Stimulated activated CD4-positive, alpha-beta T cell treated with anti-CD3 and anti-CD28 coated beads, Interleukin-15, amount 100 ng/mL, for 24 hours (primary cell): ENCODE measurements at regions not wholly inside any gene's neighbourhood (a gene's known extent, or its start where the extent isn't known, plus 50 kb on each side); places are given as distances from the start of the nearest gene placed in this dataset.

ENCODE experiments used
- DNase-seq: peaks from one replicate; pipeline ENCODE4 v3.0.0-alpha.2; 2020

DNA sequence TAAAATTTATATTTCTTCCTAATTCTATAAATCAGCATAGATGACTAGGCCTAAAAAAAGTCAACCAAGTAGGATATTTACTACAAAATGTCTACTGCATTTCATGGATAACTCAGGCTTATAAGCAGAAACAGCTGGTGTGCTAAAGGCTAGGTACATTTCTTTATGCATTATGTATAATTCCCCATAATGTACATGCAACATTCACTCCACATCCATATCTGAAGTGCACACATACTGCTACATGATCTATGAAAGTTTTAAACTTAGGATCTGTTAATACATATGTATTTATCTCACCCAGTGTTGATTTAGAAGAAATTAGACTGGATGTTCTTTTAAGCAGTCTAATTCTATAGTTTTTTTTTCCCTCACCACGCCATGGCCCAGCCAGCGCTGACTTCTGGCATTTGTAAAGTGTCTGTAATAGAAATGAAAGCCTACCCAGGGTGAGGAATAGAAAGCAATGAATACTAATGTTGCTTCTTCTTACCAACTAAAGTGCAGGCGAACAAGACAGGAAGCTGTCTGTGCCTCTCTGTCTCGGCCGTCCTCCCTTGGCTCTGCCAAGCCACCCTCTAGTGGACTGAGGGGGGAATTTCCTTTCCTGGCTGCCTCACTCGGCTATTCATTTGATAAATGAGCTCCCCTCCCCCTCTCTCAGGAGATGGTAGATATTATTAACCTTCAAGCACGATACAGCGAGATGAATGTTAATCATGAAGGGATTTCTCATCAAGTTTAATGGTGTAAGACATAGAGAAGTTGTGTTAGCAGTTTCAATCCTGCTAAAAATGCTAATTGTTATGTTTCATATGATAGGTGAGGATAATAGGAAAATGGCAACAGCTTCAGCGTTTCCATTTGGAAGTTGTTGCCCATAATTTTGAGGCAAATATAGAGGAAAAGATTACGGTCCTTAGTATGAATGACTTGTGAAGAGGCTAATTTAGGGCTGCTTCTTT lies 384.5 kb downstream of the MTX2 start:
- DNase-seq: peak; percentile 51

DNA sequence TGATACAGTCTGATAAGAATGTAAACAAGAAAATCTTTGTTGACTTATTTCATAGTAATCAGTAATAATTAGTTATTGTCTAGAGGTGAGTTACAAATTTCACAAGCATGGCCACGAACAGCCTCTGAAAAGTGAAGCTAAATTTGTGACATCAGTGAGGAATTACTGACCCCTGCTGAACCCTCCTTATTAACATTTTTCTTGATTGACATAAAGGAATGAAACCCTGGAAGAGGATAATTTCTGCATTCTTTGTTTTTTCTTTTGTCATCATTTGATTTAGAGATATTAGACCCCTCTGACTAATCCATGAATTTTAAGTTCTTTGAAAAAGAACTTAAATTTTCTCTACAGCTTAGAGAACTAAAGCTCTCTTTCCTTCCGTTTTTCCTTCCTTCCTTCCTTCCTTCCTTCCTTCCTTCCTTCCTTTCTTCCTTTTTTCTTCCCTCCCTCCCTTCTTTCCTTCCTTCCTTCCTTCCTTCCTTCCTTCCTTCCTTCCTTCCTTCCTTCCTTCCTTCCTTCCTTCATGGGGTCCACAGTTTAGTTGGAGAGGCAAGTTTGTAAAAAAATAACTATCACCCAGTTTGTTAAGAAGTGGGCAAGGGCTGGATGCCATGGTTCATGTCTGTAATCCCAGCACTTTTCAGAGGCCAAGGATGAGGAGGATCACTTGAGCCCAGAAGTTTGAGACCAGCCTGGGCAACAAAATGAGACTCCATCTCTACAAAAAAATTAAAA lies 387.0 kb downstream of the MTX2 start:
- DNase-seq: no peak

DNA sequence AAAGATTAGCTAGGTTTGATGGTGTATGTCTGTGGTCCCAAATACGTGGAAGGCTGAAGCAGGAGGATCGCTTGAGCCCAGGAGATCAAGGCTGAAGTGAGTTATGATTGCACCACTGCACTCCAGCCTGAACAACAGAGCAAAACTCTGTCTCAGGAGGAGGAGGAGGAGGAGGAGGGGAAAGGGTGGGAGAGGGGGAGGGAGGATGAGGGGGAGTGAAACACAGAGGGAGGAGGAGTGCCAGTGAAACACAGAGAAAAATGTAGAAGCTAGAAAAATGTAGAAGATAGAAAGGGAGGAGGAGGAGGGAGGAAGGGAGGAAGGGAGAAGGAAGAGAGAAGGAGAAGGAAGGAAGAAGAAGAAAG lies 387.5 kb downstream of the MTX2 start:
- DNase-seq: no peak

DNA sequence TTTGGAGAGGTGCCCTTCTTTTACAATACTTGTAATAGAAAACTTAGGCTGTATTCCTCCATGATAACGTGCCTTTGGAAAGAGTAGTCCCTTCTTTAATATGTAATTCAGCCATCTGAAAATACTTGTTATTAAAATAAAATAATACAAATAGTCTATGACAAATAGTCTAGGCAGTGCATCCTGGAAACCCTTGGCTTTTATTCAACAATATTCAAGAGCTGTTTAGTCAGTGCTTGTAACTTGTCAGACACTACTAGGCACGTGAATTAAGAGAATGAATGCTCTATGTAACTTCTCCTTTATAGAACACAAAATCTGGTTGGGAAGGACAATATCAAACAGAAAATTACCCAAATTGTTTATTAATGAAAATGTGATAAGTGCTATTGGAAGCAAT lies 388.2 kb downstream of the MTX2 start:
- DNase-seq: no peak

DNA sequence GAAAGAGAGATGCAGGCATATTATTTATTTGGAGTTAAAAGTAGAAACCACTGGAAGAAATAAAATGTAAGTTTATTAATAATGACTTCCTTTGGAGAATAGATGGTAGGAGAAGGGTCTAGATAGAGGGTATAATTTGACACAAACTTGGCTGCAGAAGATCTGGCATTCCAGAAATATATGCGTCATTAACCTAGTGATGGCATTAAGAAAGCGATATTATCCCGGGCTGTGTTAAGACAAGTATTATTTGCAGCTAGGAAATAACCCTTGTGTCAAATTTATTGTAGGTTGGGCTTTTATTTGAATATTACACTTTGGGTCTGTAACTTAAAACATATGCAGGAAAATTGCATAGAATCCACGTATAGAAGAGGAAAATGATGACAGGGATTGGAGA lies 389.5 kb downstream of the MTX2 start:
- DNase-seq: no peak

DNA sequence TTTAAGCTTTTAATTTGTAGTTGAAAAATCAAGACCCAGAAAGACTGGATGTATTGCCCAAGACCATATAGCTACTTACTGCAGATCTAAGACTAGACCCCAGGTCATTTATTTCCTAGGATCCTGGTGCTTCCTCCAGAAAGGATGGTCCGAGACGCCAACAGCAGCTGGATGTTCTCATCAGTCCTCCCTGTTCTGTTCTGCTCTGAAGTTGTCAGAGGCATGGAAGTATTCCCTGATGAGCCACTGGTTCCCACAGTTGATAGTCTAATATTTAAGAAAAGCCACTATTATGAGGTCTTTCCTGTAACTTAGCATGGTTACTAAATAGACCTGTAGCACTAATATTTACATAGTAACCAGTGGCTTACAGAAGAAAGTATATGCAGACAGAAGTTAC lies 393.5 kb downstream of the MTX2 start:
- no peak for DNase-seq

DNA sequence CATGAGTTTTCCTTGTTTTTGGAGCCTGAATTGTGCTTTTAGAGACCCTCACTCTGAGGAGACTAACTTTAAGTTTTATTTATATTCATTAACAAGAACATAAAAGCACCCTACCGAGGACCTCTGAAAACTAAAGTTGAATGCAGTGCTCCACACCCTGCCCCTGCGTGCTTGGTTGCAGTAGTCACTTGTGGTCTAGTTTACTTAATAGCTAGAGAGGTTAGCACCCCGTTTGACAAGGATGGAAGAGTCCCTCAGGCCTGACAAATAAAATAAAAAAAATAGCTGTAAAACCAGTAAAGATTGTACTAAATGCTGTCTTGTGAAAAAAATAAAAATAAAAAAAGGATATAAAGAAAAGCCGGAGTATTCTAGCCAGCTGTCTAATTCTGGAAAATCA lies 395.2 kb downstream of the MTX2 start:
- no peak for DNase-seq

DNA sequence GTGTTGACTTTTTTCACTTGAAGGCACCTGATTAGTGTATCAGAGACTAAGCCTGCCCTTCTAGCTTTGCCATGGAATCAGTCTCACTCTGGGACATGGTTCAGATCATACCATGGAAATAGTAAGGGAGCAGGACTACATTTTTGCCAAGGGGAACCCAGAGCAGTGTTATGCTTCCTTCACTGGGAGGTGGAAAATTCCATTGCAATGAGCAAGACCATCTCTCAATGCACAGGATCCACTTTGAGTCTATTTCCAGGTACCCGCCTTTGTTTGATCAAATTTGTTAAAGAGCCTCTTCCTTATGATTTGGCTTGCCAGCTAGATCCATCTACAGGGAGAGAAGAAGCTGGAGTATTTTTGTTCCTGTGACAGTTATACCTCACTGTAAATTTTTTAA lies 395.8 kb downstream of the MTX2 start:
- no peak for DNase-seq

DNA sequence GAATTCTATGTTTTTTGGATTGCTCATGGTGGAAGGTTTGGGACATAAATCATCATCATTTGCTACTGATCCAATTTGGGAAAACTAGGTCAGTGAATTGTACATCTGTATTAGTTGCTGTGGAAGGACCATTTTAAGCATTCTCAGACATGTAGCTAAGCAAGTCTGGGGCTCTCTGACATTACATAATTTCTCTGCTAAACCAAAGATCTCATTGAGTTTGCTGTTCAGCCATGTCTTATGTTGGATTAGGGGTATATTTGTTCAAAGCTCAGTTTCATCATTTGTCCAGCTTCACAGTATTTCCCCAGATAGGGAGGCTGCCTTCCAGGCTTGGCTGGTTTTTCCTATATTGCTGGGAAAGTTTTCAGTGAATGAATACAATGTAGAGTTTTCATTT lies 399.7 kb downstream of the MTX2 start:
- no peak for DNase-seq

DNA sequence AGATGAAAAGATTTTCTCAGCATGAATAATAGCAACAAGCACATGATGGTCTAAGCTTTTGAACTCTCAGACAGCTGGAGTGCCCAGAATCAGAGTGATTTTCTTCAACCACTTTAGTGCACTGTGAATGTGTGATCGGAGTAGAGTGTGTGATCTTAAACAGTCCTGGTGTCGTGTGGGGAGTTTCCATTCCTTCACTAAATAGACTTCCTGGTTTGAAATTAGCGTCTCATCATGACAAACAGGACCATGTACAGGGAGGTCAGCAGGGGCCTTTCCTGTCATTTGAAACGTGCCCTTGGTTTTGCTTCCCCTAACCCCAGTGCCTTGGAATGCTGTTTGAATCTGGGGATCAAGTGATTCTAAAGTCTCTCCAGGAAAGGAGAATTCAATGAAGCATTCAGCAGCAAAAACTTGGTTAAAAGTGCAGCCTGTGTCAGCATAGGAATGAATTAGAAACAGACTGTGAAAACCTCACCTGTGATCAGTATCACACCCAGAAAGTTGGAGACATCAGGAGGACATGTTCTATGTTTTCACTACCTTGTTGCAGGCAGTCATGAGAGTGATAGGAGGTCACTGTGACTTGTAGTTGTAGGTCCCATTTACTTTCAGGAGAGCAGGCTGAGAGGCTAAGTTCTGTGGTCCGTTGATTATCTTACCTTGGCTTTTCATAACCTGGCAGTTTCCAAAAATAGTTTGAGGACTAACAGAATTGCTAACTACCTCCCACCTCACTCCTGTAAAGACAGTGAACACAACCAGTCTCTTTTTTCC lies 400.3 kb downstream of the MTX2 start:
- DNase-seq: no peak

DNA sequence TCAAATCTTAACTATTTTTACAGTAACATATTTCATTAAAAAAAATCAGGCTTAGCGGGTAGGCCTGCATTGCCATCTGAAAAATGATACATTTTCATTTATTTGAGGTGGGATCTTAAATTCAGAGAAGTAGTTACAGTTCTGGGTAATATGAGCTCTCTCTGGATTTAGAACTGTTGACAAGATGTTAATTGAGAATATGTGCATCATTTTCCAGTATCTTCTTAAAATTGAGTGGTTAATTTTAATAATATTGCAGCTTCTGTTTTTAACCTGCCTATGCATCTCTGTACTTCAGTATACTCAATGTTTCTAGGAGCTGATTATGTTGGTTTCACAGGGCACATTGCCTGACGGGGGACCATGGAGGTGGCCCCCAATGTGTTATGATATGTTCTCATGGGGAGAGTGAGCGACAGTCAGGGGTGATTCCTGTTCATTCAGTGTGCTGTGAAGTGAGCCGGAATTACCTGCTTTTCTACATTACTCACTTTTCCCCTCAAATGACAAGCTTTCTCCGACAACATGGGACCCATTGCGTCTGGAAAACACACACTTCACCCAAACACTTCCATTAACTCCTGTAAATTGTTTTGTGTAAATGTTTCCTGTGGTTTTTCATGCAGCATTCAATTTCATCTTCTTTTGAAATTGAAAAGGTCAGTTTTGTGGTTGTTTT lies 406.2 kb downstream of the MTX2 start:
- DNase-seq: no peak

DNA sequence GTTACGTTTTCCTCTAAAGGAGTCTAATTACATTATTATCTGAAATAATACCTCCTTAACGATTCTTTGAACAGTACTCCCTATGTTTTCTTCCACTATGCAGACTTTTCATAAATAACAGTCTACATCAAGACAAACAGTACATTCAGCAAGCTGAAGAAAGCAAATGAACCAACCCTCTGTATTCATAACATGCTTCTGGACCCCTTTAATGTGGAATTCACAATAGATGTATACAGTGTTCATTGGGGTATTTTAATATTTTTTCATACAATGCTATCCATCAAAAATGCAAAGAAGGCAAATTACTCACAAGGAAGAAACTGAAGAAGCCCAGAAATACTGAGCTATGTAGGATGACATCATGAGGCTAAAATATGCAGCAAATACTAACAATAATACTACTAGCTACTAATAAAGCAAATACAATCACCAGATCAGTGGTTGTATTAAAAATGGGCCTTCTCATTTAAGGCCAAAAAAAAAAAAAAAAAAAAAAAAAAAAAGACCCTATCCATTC lies 408.6 kb downstream of the MTX2 start:
- no peak for DNase-seq

DNA sequence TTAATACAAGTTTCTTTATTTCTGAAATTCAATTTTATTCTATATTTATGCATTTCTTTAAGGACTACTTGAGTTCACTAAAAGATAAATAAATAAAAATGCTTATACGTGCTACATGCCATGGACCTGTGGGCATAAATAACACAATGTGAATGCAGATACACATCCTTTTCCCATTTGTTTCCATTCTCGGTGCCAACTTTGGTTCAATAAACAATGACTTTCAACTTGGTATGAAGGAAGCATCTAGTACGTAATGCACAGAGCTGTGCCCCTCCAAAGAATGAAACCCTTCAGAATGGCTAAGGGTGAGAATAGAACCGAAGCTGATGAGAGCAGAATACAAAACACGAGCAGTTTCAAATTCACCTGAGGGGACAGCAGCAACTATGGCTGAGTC lies 409.3 kb downstream of the MTX2 start:
- no peak for DNase-seq

DNA sequence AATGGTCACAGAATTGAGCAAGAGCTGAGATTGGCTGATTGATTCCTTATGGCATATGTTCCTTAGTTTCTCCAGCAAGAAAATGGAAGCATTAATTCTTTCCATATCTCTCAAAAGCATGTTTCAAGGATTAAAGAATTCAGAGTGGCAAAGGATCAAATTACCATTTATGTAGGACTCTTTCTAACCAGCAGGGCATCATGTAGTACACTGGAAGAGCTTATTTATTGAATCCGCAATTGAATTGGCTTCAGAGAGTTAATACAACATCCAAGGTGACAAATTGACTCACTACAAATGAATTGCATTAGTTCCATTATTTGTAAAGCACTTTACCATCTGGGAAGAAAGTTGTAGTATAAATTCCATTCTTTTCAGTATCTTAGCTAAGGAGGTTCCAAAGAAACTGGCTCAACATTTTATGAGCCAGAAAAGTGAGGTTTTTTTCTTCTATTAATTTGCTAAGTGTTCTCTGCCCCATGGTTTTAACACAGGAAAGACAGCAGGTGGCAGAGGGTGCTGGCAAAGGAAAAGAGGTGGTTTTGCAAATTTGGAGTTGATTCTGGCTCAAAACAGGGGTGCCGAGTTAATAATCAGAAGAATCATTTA lies 409.9 kb downstream of the MTX2 start:
- no peak for DNase-seq

DNA sequence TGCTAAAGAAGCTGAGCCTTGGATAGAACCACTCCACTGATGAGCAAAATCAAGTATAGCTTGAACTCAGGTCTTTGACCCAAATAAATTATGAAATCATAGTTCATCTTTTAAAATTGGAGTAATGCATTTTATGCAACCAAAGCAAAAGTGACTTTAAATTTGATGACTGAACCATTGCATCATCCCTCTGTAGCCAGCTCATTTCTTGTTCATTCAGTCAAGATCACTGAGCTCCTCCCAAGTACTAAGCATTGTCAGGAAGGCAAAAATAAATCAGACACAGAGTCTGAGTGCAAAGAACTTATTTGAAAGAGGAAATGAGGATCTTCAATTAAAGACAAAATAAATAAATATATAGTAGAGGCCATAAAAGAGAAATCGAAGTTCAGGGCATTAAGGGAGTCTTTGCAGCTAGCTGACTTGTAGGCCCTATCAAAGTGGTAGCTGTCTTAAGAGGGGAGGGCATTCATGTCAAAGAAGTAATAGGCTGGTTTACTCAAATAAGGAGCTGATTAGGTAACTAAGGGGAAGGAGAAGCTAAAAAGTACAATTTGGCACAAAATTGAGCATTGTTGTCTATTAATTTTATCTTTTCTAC lies 411.8 kb downstream of the MTX2 start:
- no peak for DNase-seq

DNA sequence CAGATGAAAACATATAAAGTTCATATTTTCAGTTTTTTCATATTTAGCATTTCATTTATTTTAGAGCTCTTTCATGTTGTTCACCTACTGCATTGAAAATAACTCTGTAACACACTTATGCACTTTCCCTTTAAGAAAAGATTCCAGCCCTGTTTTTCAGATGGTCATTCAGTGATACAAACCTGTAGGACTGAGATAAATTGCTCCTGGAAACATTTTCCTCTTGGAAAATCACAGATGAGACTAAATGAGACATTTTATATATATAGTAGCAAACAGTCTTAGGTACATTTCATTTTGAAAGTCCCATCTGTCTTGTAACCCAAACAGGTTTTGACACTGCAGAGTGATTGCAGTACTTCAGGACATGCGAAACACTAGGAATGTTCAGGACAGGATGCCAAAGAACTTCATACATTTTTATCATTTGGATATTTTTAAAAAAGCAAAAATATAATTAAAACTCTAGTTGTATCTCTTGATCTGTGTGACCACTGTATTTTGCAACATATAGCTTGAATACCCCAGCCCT lies 412.4 kb downstream of the MTX2 start:
- DNase-seq: no peak

DNA sequence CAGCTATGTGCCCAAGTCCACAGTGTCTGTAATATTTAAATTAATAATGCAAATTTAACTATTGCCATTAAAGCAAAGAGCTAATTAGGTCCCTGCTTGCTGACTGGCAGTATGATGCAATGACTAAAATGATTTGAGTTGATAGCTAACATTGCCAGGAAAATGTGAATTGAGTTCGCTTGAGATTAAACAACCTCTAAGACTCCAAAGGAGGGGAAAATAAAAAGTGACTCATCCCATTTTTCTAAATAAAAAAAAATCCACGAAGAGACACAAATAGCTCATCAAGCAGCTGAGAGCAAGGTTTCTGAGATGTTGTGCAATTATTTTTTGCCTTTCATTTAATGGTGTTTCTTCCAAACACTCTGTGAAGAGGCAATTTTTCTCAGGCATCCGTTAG lies 413.0 kb downstream of the MTX2 start:
- DNase-seq: no peak

DNA sequence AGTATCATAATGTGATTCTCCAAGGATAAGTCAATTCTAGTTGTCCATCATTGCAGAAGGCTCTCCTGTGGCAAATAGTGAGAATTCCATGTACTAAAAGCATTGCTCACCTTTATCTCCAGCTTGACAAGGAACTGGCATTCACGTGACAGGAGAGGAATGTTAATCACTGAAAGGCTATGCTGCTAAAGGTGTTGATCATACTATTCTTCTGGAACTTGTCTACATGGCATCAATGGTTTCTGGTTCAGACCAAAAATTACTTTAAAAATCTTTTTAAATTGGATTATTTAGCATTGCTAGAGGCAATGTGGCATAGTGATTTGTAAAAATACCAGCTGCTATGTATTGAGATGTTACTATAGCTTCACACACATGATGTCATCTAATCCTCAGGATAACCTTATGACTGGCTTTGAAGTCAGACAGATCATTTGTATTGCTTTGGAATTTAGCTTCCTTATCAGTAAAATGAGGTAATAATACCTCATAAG lies 414.4 kb downstream of the MTX2 start:
- no peak for DNase-seq

DNA sequence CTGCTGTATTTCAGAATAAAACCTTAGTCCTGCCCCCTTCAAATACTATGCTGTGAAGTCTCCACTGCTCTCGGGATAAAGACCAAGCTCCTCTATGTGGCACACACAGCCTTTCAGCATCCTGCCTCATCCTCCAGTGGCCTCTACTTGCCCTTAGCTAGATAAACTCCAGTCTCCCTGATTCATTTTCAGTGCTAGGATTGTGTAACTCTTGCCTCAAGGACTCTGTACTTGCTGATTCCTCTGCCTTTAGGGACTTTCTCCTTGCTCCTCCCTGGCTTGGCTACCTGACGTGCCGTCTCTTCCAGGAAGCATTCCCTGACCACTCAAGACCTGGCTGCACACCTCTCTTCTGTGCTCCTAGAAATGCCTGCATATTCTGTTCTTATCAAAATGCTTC lies 416.7 kb downstream of the MTX2 start:
- no peak for DNase-seq

DNA sequence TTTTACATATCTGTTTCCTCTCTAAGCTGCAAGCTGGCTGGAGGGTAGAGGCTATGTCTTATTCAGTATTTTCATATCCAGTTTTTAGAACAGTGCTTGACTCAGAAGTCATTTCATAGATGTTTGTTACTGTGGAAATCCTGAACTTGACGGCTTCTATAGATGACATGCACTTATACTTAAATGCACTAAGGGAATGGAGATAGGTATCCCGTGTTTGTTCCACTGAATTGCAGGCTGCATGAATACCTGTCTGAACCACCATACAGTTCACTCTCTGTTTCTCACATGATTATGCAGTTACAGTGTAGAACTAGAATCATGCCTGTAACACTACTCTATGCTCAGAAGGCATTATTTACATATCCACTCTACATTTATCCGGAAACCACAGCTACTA lies 417.1 kb downstream of the MTX2 start:
- no peak for DNase-seq

DNA sequence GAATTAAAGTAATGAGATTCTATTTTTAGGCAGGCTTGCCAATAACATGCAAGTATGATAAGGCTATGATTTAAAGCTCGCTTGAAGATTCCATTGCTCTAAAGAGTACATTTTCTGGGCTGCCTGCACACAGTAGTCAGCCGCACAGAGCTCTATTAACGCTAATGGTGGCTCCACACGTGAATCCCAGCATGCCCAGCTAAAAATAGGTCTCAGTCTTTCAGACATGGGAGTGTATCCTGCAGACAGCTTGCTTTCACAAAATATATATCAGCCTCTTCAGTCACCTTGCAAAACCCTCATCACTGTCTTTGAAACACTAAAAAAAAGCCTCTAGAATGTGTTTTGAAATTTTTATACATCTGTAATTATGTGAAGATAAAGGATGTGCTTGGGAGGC lies 418.1 kb downstream of the MTX2 start:
- DNase-seq: no peak
